NCI-H69 (cell line): ENCODE measurements at regions not wholly inside any gene's neighbourhood (a gene's known extent, or its start where the extent isn't known, plus 50 kb on each side); places are given as distances from the start of the nearest gene placed in this dataset.
A peak's percentile ranks its signal among the peaks of the same experiment; 100 is the strongest.

Experiments used
- DNase-seq: peaks from one replicate; lab custom pipeline; 2025; lab: John Stamatoyannopoulos, UW

GRCh38 chr21:38956856-38957571, 151.3 kb downstream of the ETS2 start:
- DNase-seq: peak; percentile 89

GRCh38 chr21:38956521-38956855, 150.8 kb downstream of the ETS2 start:
- no peak for DNase-seq

GRCh38 chr21:38956007-38956406, 150.3 kb downstream of the ETS2 start:
- no peak for DNase-seq

- DNase-seq: no peak
Observed at GRCh38 chr21:38955495-38955894, 149.8 kb downstream of the ETS2 start.

- peak; percentile 68 for DNase-seq
Observed at GRCh38 chr21:38954588-38955004, 148.9 kb downstream of the ETS2 start.

- DNase-seq: no peak
Observed at GRCh38 chr21:38953516-38953915, 147.8 kb downstream of the ETS2 start.

- DNase-seq: no peak
Observed at GRCh38 chr21:38952890-38953289, 147.2 kb downstream of the ETS2 start.

- DNase-seq: no peak
Observed at GRCh38 chr21:38951095-38951730, 145.5 kb downstream of the ETS2 start.

- no peak for DNase-seq
Observed at GRCh38 chr21:38950435-38951094, 144.8 kb downstream of the ETS2 start.

GRCh38 chr21:38949070-38949380, 143.3 kb downstream of the ETS2 start:
- no peak for DNase-seq

- DNase-seq: no peak
Observed at GRCh38 chr21:38948377-38949069, 142.8 kb downstream of the ETS2 start.

- peak; percentile 86 for DNase-seq
Observed at GRCh38 chr21:38945545-38946245, 140.0 kb downstream of the ETS2 start.

GRCh38 chr21:38944903-38945302, 139.2 kb downstream of the ETS2 start:
- no peak for DNase-seq

GRCh38 chr21:38944402-38944801, 138.7 kb downstream of the ETS2 start:
- DNase-seq: no peak

GRCh38 chr21:38942748-38943211, 137.1 kb downstream of the ETS2 start:
- no peak for DNase-seq

- DNase-seq: no peak
Observed at GRCh38 chr21:38938769-38939168, 133.0 kb downstream of the ETS2 start.

- DNase-seq: peak; percentile 45
Observed at GRCh38 chr21:38938343-38938742, 132.6 kb downstream of the ETS2 start.

GRCh38 chr21:38937844-38938243, 132.1 kb downstream of the ETS2 start:
- no peak for DNase-seq

GRCh38 chr21:38937286-38937790, 131.6 kb downstream of the ETS2 start:
- DNase-seq: no peak

- no peak for DNase-seq
Observed at GRCh38 chr21:38936240-38936639, 130.5 kb downstream of the ETS2 start.

GRCh38 chr21:38933731-38934130, 128.0 kb downstream of the ETS2 start:
- DNase-seq: no peak

- DNase-seq: no peak
Observed at GRCh38 chr21:38931291-38931690, 125.6 kb downstream of the ETS2 start.
